Endothelial cell (in vitro differentiated cells): ENCODE measurements at regions not wholly inside any gene's neighbourhood (a gene's known extent, or its start where the extent isn't known, plus 50 kb on each side); places are given as distances from the start of the nearest gene placed in this dataset.

Experiments used
- DNase-seq: peaks from one replicate; pipeline ENCODE4 v3.0.0; 2021; ENCODE audit warnings: low spot score
- H3K27ac Mint-ChIP-seq: one replicate; pipeline ENCODE4 v1.8.0; 2021; ENCODE audit warnings: mixed read lengths, inconsistent platforms; ENCODE audit not compliant: unreplicated experiment
- H3K27me3 Mint-ChIP-seq: one replicate; pipeline ENCODE4 v1.8.0; 2021; ENCODE audit warnings: mild to moderate bottlenecking, moderate library complexity, mixed read lengths, inconsistent platforms; ENCODE audit not compliant: unreplicated experiment
- H3K36me3 Mint-ChIP-seq: one replicate; pipeline ENCODE4 v1.8.0; 2021; ENCODE audit warnings: mild to moderate bottlenecking, low read depth, mixed read lengths, inconsistent platforms; ENCODE audit not compliant: unreplicated experiment
- H3K4me1 Mint-ChIP-seq: one replicate; pipeline ENCODE4 v1.8.0; 2021; ENCODE audit warnings: mild to moderate bottlenecking, mixed read lengths, inconsistent platforms; ENCODE audit not compliant: unreplicated experiment
- H3K4me3 Mint-ChIP-seq: one replicate; pipeline ENCODE4 v1.8.0; 2021; ENCODE audit warnings: mild to moderate bottlenecking, mixed read lengths, inconsistent platforms; ENCODE audit not compliant: unreplicated experiment
- H3K9me3 Mint-ChIP-seq: one replicate; pipeline ENCODE4 v1.8.0; 2021; ENCODE audit warnings: mixed read lengths, inconsistent platforms; ENCODE audit not compliant: unreplicated experiment
- CTCF ChIP-seq: fragments of 200-600 bp; sonication (generic); IDR thresholded peaks from one replicate; pipeline ENCODE4 v1.5.0; 2021; ENCODE audit warnings: antibody characterized with exemption; ENCODE audit not compliant: unreplicated experiment

GRCh38 chr1:83511146-83511726 is 487.7 kb downstream of the TTLL7 start:
- H3K27me3 Mint-ChIP-seq, result no peaks in the 10 kb centered on the region
- peaks cover 10% of the 10 kb centered on the region for H3K4me1 Mint-ChIP-seq
- H3K36me3 Mint-ChIP-seq, result no peaks in the 10 kb centered on the region
- no peak overlapping the region for H3K4me3 Mint-ChIP-seq
- TF ChIP-seq CTCF, result no peak
- no peak overlapping the region for H3K27ac Mint-ChIP-seq
- H3K9me3 Mint-ChIP-seq, result no peaks in the 10 kb centered on the region
- DNase-seq, result no peak

GRCh38 chr1:83509301-83509781 is 489.6 kb downstream of the TTLL7 start:
- TF ChIP-seq CTCF, result no peak
- Mint-ChIP-seq H3K27ac (no peak overlapping the region), H3K36me3 (no peaks in the 10 kb centered on the region), H3K9me3 (no peaks in the 10 kb centered on the region), H3K4me1 (peaks cover 5% of the 10 kb centered on the region), H3K4me3 (no peak overlapping the region), H3K27me3 (no peaks in the 10 kb centered on the region)
- no peak for DNase-seq

GRCh38 chr1:83508485-83509151 is 490.3 kb downstream of the TTLL7 start:
- no peaks in the 10 kb centered on the region for H3K36me3 Mint-ChIP-seq
- no peaks in the 10 kb centered on the region for H3K27me3 Mint-ChIP-seq
- DNase-seq, result no peak
- no peaks in the 10 kb centered on the region for H3K9me3 Mint-ChIP-seq
- no peak overlapping the region for H3K27ac Mint-ChIP-seq
- no peak for TF ChIP-seq CTCF
- H3K4me3 Mint-ChIP-seq, result no peak overlapping the region
- peaks cover 5% of the 10 kb centered on the region for H3K4me1 Mint-ChIP-seq

GRCh38 chr1:83505148-83505547 is 493.8 kb downstream of the TTLL7 start:
- Mint-ChIP-seq H3K4me1 (peaks cover 5% of the 10 kb centered on the region), H3K4me3 (no peak overlapping the region)

More at GRCh38 chr1:83505148-83505547, 493.8 kb downstream of the TTLL7 start:
- Mint-ChIP-seq H3K36me3 (no peaks in the 10 kb centered on the region), H3K9me3 (no peaks in the 10 kb centered on the region), H3K27ac (no peak overlapping the region), H3K27me3 (no peaks in the 10 kb centered on the region)
- DNase-seq, result no peak
- no peak for TF ChIP-seq CTCF
